Small intestine (tissue), 7 donors: ENCODE measurements at regions not wholly inside any gene's neighbourhood (a gene's known extent, or its start where the extent isn't known, plus 50 kb on each side); places are given as distances from the start of the nearest gene placed in this dataset.

Experiments used
- DNase-seq, 2 donors: peaks; one replicate each; pipeline versions ENCODE4 v3.0.0 to v3.0.0-alpha.2; 2013
- FAIRE-seq: peaks from 2 replicates; lab custom pipeline; 2012; peaks lifted over from hg19 to GRCh38; lab: Jason Lieb, UNC
- H3K27ac ChIP-seq, 3 donors: one replicate each; pipeline ENCODE4 v1.5.1; 2013; ENCODE audit warnings: low read length in 2 of 3, mild to moderate bottlenecking in 2 of 3, control low read depth in 1 of 3, inconsistent platforms in 1 of 3, low read depth in 1 of 3, moderate library complexity in 1 of 3
- H3K27me3 ChIP-seq, 3 donors: one replicate each; pipeline ENCODE4 v1.6.1; 2013; ENCODE audit warnings: low read length in 3 of 3, inconsistent platforms in 1 of 3; ENCODE audit not compliant: control insufficient read depth in 3 of 3, insufficient read depth in 3 of 3
- H3K36me3 ChIP-seq, 3 donors: one replicate each; pipeline ENCODE4 v1.6.1; 2013; ENCODE audit warnings: low read length in 3 of 3, inconsistent platforms in 1 of 3, low read depth in 1 of 3, mild to moderate bottlenecking in 1 of 3, moderate library complexity in 1 of 3; ENCODE audit not compliant: control insufficient read depth in 3 of 3, insufficient read depth in 2 of 3
- H3K4me1 ChIP-seq, 3 donors: one replicate each; pipeline ENCODE4 v1.6.1; 2013; ENCODE audit warnings: low read length in 2 of 3, inconsistent platforms in 1 of 3, low read depth in 1 of 3, mild to moderate bottlenecking in 1 of 3, moderate library complexity in 1 of 3; ENCODE audit not compliant: control insufficient read depth in 3 of 3, insufficient read depth in 2 of 3
- H3K4me3 ChIP-seq, 3 donors: one replicate each; pipeline ENCODE4 v1.5.1; 2013; ENCODE audit warnings: low read length in 3 of 3, control low read depth in 1 of 3, inconsistent platforms in 1 of 3, low read depth in 1 of 3, mild to moderate bottlenecking in 1 of 3, moderate library complexity in 1 of 3
- H3K9me3 ChIP-seq, 2 donors: one replicate each; pipeline ENCODE4 v1.6.1; 2013; ENCODE audit warnings: low read depth in 1 of 2, low read length in 1 of 2; ENCODE audit not compliant: control insufficient read depth in 2 of 2, insufficient read depth in 1 of 2
- WGBS, 3 donors: extraction: QIAGEN DNeasy Blood & Tissue Kit; methylation state at CpG; one replicate each; pipeline ENCODE4 v1.1.7; 2013; 5-methylcytosine and 5-hydroxymethylcytosine counted together
- donor health status: healthy with polysubstance abuse.
- donor health status: control.
- donor health status: control.
- donor health status: Bipolar disorder and iron deficiency.
- donor health status: healthy.

- Histone ChIP-seq H3K27ac (no peak overlapping the region), H3K4me3 (no peak overlapping the region), H3K4me1 (no peaks in the 10 kb centered on the region), H3K9me3 (peaks cover 0 to 2% of the 10 kb centered on the region in 2 donors), H3K36me3 (no peaks in the 10 kb centered on the region), H3K27me3 (no peaks in the 10 kb centered on the region)
- DNase-seq (no peak), FAIRE-seq (no peak)
- 54 to 63% (median 62%) methylated on average over 2 of the region's 2 CpGs for WGBS, 3 donors
These were observed 974.4 kb upstream of the ALCAM start for GRCh38 chr3:104392327-104392726.

GRCh38 chr3:104396974-104397669 is 969.6 kb upstream of the ALCAM start:
- WGBS, 3 donors: 85 to 98% (median 97%) methylated on average over 2 of the region's 2 CpGs
- Histone ChIP-seq H3K4me1 (no peaks in the 10 kb centered on the region), H3K36me3 (no peaks in the 10 kb centered on the region), H3K27ac (no peak overlapping the region), H3K4me3 (no peak overlapping the region), H3K9me3 (peaks cover 0 to 4% of the 10 kb centered on the region in 2 donors), H3K27me3 (no peaks in the 10 kb centered on the region)
- DNase-seq: no peak
- FAIRE-seq: no peak

GRCh38 chr3:104397713-104398112 is 969.0 kb upstream of the ALCAM start:
- no peak for FAIRE-seq

GRCh38 chr3:104402902-104403301 is 963.8 kb upstream of the ALCAM start:
- WGBS, 3 donors: 85 to 91% (median 89%) methylated on average over 2 of the region's 2 CpGs
- H3K36me3 ChIP-seq: no peaks in the 10 kb centered on the region
- no peaks in the 10 kb centered on the region for H3K27me3 ChIP-seq
- H3K4me3 ChIP-seq: no peak overlapping the region
- DNase-seq (no peak), FAIRE-seq (no peak)
- peaks cover 2 to 4% of the 10 kb centered on the region in 2 donors for H3K9me3 ChIP-seq
- H3K27ac ChIP-seq: no peak overlapping the region
- H3K4me1 ChIP-seq: no peaks in the 10 kb centered on the region

More at GRCh38 chr3:104397713-104398112, 969.0 kb upstream of the ALCAM start:
- Histone ChIP-seq H3K4me3 (no peak overlapping the region), H3K27ac (no peak overlapping the region), H3K27me3 (no peaks in the 10 kb centered on the region), H3K9me3 (peaks cover 0 to 4% of the 10 kb centered on the region in 2 donors), H3K36me3 (no peaks in the 10 kb centered on the region), H3K4me1 (no peaks in the 10 kb centered on the region)
- 33 to 67% (median 39%) methylated on average over 1 of the region's 1 CpG for WGBS, 3 donors
- DNase-seq: no peak

GRCh38 chr3:104411757-104412156 is 955.0 kb upstream of the ALCAM start:
- no peak overlapping the region for H3K27ac ChIP-seq
- FAIRE-seq (no peak), DNase-seq (no peak)
- H3K4me1 ChIP-seq: no peaks in the 10 kb centered on the region
- no peak overlapping the region for H3K4me3 ChIP-seq
- no peaks in the 10 kb centered on the region for H3K27me3 ChIP-seq
- no peaks in the 10 kb centered on the region for H3K9me3 ChIP-seq
- 62 to 65% (median 64%) methylated on average over 4 of the region's 4 CpGs for WGBS, 3 donors
- no peaks in the 10 kb centered on the region for H3K36me3 ChIP-seq

GRCh38 chr3:104412608-104413580 is 953.8 kb upstream of the ALCAM start:
- FAIRE-seq: no peak

GRCh38 chr3:104428337-104428925 is 938.3 kb upstream of the ALCAM start:
- Histone ChIP-seq H3K4me3 (no peak overlapping the region), H3K27ac (no peak overlapping the region), H3K4me1 (no peaks in the 10 kb centered on the region), H3K36me3 (no peaks in the 10 kb centered on the region), H3K27me3 (no peaks in the 10 kb centered on the region), H3K9me3 (no peaks in the 10 kb centered on the region)
- DNase-seq (no peak), FAIRE-seq (no peak)
- 73 to 77% (median 75%) methylated on average over 2 of the region's 2 CpGs for WGBS, 3 donors

More at GRCh38 chr3:104412608-104413580, 953.8 kb upstream of the ALCAM start:
- H3K27me3 ChIP-seq: no peaks in the 10 kb centered on the region
- no peaks in the 10 kb centered on the region for H3K36me3 ChIP-seq
- H3K4me3 ChIP-seq: no peak overlapping the region
- no peaks in the 10 kb centered on the region for H3K9me3 ChIP-seq
- H3K4me1 ChIP-seq: no peaks in the 10 kb centered on the region
- no peak for DNase-seq
- 81 to 89% (median 83%) methylated on average over 9 of the region's 9 CpGs for WGBS, 3 donors
- no peak overlapping the region for H3K27ac ChIP-seq

GRCh38 chr3:104429727-104430126 is 937.0 kb upstream of the ALCAM start:
- WGBS, 3 donors: 76 to 83% (median 81%) methylated on average over 3 of the region's 3 CpGs
- no peak overlapping the region for H3K27ac ChIP-seq
- no peaks in the 10 kb centered on the region for H3K27me3 ChIP-seq
- no peak for DNase-seq
- no peaks in the 10 kb centered on the region for H3K4me1 ChIP-seq
- H3K4me3 ChIP-seq: no peak overlapping the region
- no peaks in the 10 kb centered on the region for H3K36me3 ChIP-seq
- no peak for FAIRE-seq
- no peaks in the 10 kb centered on the region for H3K9me3 ChIP-seq
